ENCODE measurements at regions not wholly inside any gene's neighbourhood (a gene's known extent, or its start where the extent isn't known, plus 50 kb on each side); places are given as distances from the start of the nearest gene placed in this dataset.

GRCh38 chr2:144020047-144020446, 499.9 kb downstream of the ZEB2 start:
- no peak for TF ChIP-seq CTCF (IDR thresholded peaks at IDR 0.05)

- TF ChIP-seq CTCF (IDR thresholded peaks at IDR 0.05) = no peak
These were observed 504.2 kb downstream of the ZEB2 start for GRCh38 chr2:144015655-144016245.

- no peak for TF ChIP-seq CTCF (IDR thresholded peaks at IDR 0.05)
These were observed 504.9 kb downstream of the ZEB2 start for GRCh38 chr2:144015036-144015435.

- TF ChIP-seq CTCF (IDR thresholded peaks at IDR 0.05) = no peak
These were observed 505.8 kb downstream of the ZEB2 start for GRCh38 chr2:144014103-144014502.

GRCh38 chr2:144012304-144012703, 507.6 kb downstream of the ZEB2 start:
- no peak for TF ChIP-seq CTCF (IDR thresholded peaks at IDR 0.05)

GRCh38 chr2:144011553-144011952, 508.4 kb downstream of the ZEB2 start:
- TF ChIP-seq CTCF (IDR thresholded peaks at IDR 0.05) = no peak

GRCh38 chr2:144011098-144011497, 508.8 kb downstream of the ZEB2 start:
- no peak for TF ChIP-seq CTCF (IDR thresholded peaks at IDR 0.05)
